H9 (cell line): ENCODE measurements at regions not wholly inside any gene's neighbourhood (a gene's known extent, or its start where the extent isn't known, plus 50 kb on each side); places are given as distances from the start of the nearest gene placed in this dataset.

Experiments
- DNase-seq: peaks from one replicate; pipeline ENCODE4 v3.0.0-alpha.2; 2017
- H2AFZ ChIP-seq: one replicate; pipeline ENCODE4 v1.6.1; 2013; ENCODE audit warnings: mild to moderate bottlenecking, low read length, control low read depth, moderate library complexity
- H2AK5ac ChIP-seq: 2 replicates; pipeline ENCODE4 v1.6.1; 2013; ENCODE audit warnings: low read length, control low read depth, mixed read lengths; ENCODE audit not compliant: insufficient read length
- H2BK120ac ChIP-seq: one replicate; pipeline ENCODE4 v1.6.1; 2013; ENCODE audit warnings: low read depth, mild to moderate bottlenecking, low read length, control low read depth, inconsistent platforms; ENCODE audit not compliant: poor library complexity, severe bottlenecking
- H2BK12ac ChIP-seq: 2 replicates; pipeline ENCODE4 v1.6.1; 2013; ENCODE audit warnings: low read length, control low read depth, mixed read lengths, low read depth; ENCODE audit not compliant: insufficient read length
- H2BK15ac ChIP-seq: 2 replicates; pipeline ENCODE4 v1.6.1; 2013; ENCODE audit warnings: low read depth, low read length, control low read depth
- H2BK20ac ChIP-seq: one replicate; pipeline ENCODE4 v1.6.1; 2013; ENCODE audit warnings: low read depth, mild to moderate bottlenecking, low read length, control low read depth, inconsistent platforms; ENCODE audit not compliant: poor library complexity, severe bottlenecking
- H2BK5ac ChIP-seq: 2 replicates; pipeline ENCODE4 v1.6.1; 2013; ENCODE audit warnings: low read length, control low read depth, mixed read lengths; ENCODE audit not compliant: insufficient read length
- H3K14ac ChIP-seq: 2 replicates; pipeline ENCODE4 v1.6.1; 2013; ENCODE audit warnings: low read length, control low read depth; ENCODE audit not compliant: insufficient read depth
- H3K18ac ChIP-seq: 2 replicates; pipeline ENCODE4 v1.6.1; 2013; ENCODE audit warnings: low read depth, mild to moderate bottlenecking, mixed read lengths, low read length, control low read depth; ENCODE audit not compliant: insufficient read length
- H3K23ac ChIP-seq: 2 replicates; pipeline ENCODE4 v1.6.1; 2013; ENCODE audit warnings: low read length, control low read depth, mixed read lengths, low read depth; ENCODE audit not compliant: insufficient read length
- H3K23me2 ChIP-seq: 2 replicates; pipeline ENCODE4 v1.6.1; 2013; ENCODE audit warnings: low read depth, mild to moderate bottlenecking, mixed read lengths, low read length, control low read depth; ENCODE audit not compliant: insufficient read length, poor library complexity, severe bottlenecking
- H3K27ac ChIP-seq: 2 replicates; pipeline ENCODE4 v1.5.1; 2013; ENCODE audit warnings: low read length, control low read depth, mixed read lengths, low read depth; ENCODE audit not compliant: insufficient read length
- H3K27me3 ChIP-seq: 2 replicates; pipeline ENCODE4 v1.6.1; 2013; ENCODE audit warnings: low read length, control low read depth, inconsistent platforms; ENCODE audit not compliant: insufficient read depth
- H3K4ac ChIP-seq: 2 replicates; pipeline ENCODE4 v1.6.1; 2013; ENCODE audit warnings: low read depth, mild to moderate bottlenecking, control low read depth, inconsistent platforms, low read length, moderate library complexity
- H3K4me1 ChIP-seq: 2 replicates; pipeline ENCODE4 v1.6.1; 2013; ENCODE audit warnings: low read length, control low read depth, inconsistent platforms; ENCODE audit not compliant: insufficient read depth
- H3K4me2 ChIP-seq: 2 replicates; pipeline ENCODE4 v1.6.1; 2013; ENCODE audit warnings: low read length, control low read depth, mixed read lengths; ENCODE audit not compliant: insufficient read length, insufficient read depth
- H3K56ac ChIP-seq: 2 replicates; pipeline ENCODE4 v1.6.1; 2013; ENCODE audit warnings: low read depth, mild to moderate bottlenecking, mixed read lengths, low read length, control low read depth; ENCODE audit not compliant: insufficient read length
- H3K79me1 ChIP-seq: 2 replicates; pipeline ENCODE4 v1.6.1; 2013; ENCODE audit warnings: low read depth, mild to moderate bottlenecking, moderate library complexity, low read length, control low read depth, inconsistent platforms; ENCODE audit not compliant: insufficient read depth, poor library complexity, severe bottlenecking
- H3K79me2 ChIP-seq: 2 replicates; pipeline ENCODE4 v1.6.1; 2013; ENCODE audit warnings: low read length, control low read depth, inconsistent platforms; ENCODE audit not compliant: insufficient read depth
- H3K9ac ChIP-seq: 2 replicates; pipeline ENCODE4 v1.6.1; 2013; ENCODE audit warnings: low read length, control low read depth, mixed read lengths; ENCODE audit not compliant: insufficient read length; ENCODE audit errors: extremely low read depth
- H3K9me3 ChIP-seq: one replicate; pipeline ENCODE4 v1.6.1; 2013; ENCODE audit warnings: low read depth, low read length, inconsistent platforms; ENCODE audit not compliant: control insufficient read depth
- H3T11ph ChIP-seq: one replicate; pipeline ENCODE4 v1.6.1; 2013; ENCODE audit warnings: mild to moderate bottlenecking, low read length, control low read depth, inconsistent platforms
- H4K20me1 ChIP-seq: one replicate; pipeline ENCODE4 v1.6.1; 2013; ENCODE audit not compliant: control insufficient read depth, insufficient read length, insufficient read depth
- H4K5ac ChIP-seq: 2 replicates; pipeline ENCODE4 v1.6.1; 2013; ENCODE audit warnings: low read depth, mild to moderate bottlenecking, mixed read lengths, low read length, control low read depth; ENCODE audit not compliant: insufficient read length
- H4K8ac ChIP-seq: replicated peaks from 2 replicates; pipeline ENCODE4 v1.6.1; 2013; ENCODE audit warnings: low read length, control low read depth, mixed read lengths, low read depth; ENCODE audit not compliant: insufficient read length
- H4K91ac ChIP-seq: 2 replicates; pipeline ENCODE4 v1.6.1; 2013; ENCODE audit warnings: low read depth, mild to moderate bottlenecking, moderate library complexity, mixed read lengths, low read length, control low read depth; ENCODE audit not compliant: insufficient read length
- H3K27ac Mint-ChIP-seq, 3 experiments: 2 replicates in 2 of 3; 3 replicates in 1 of 3; pipeline ENCODE4 v1.8.0; 2020 to 2021; ENCODE audit warnings: mixed read lengths in 3 of 3, mild to moderate bottlenecking in 1 of 3, moderate library complexity in 1 of 3
- H3K27me3 Mint-ChIP-seq: 2 replicates; pipeline ENCODE4 v1.8.0; 2021; ENCODE audit warnings: low read depth, mild to moderate bottlenecking, moderate library complexity, mixed read lengths
- H3K36me3 Mint-ChIP-seq, 3 experiments: 2 replicates in 2 of 3; 3 replicates in 1 of 3; pipeline ENCODE4 v1.8.0; 2020 to 2021; ENCODE audit warnings: low read depth in 3 of 3, mixed read lengths in 3 of 3; ENCODE audit not compliant: insufficient read depth in 1 of 3
- H3K4me1 Mint-ChIP-seq, 2 experiments: 2 replicates each; pipeline ENCODE4 v1.8.0; 2020; ENCODE audit warnings: mixed read lengths in 2 of 2
- H3K4me3 Mint-ChIP-seq, 2 experiments: 2 replicates in 1 of 2; 3 replicates in 1 of 2; pipeline ENCODE4 v1.8.0; 2020 to 2021; ENCODE audit warnings: mild to moderate bottlenecking in 2 of 2, mixed read lengths in 2 of 2, moderate library complexity in 1 of 2
- H3K9me3 Mint-ChIP-seq, 2 experiments: 2 replicates in 1 of 2; 3 replicates in 1 of 2; pipeline ENCODE4 v1.8.0; 2020; ENCODE audit warnings: mild to moderate bottlenecking in 2 of 2, mixed read lengths in 2 of 2, moderate library complexity in 1 of 2
- WGBS: extraction: QIAGEN DNeasy Blood & Tissue Kit; methylation state at CpG from one replicate; pipeline ENCODE4 v1.1.7; 2013; ENCODE audit warnings: missing lambda C conversion rate, low lambda C conversion rate, mixed read lengths; ENCODE audit not compliant: insufficient read length; ENCODE audit errors: extremely low coverage; 5-methylcytosine and 5-hydroxymethylcytosine counted together
- TF ChIP-seq, protein P1 (sequence below): fragments of 200-600 bp; sonication (generic); conservative IDR thresholded peaks from 3 replicates; pipeline ENCODE4 v1.8.0; 2021; ENCODE audit warnings: antibody characterized with exemption, mild to moderate bottlenecking

DNA sequence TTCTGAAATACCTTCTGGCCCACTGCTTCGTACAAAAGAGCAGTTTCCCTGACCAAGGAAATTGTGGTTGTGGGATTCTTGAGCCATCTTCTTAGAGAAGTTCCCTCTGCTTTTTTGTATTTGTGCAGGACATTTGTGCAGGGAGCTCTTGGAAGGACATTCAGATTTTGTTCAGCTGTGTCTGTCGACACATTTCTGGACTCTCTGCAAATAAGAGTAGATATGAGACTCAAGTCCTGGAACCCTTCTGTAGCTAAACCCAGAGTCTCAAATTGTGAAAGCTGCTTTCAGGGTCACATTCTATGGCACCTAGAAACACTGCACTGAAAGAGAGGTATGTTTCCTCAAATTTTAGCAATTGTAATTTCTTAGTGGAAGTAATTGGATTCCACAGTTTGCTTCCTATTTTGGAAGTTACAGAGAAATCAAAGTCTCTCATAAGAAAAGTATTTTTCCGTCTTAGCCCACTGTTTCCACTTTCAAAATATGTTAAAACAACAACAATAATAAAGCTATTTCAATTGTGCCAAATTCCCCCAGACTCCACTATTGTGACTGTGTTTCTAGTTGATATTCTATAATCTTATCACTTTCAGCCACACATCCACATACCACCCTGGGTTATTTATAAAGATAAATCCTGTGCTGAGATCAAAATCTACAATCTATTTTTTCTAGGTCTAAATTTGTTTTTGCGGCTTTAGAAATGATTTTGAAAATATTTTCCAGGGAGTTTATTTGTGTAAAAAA, 224.0 kb downstream of the COG6 start:
- Histone ChIP-seq H3K4me2 (no peak overlapping the region), H3K14ac (no peak overlapping the region), H3K27me3 (no peaks in the 10 kb centered on the region)

More for the DNA sequence above, 224.0 kb downstream of the COG6 start:
- H2BK120ac ChIP-seq: no peak overlapping the region
- no peak overlapping the region for H3K27ac ChIP-seq
- no peak overlapping the region for H3K9ac ChIP-seq
- H3K18ac ChIP-seq: no peak overlapping the region
- no peak overlapping the region for H4K5ac ChIP-seq
- H3K4me3 Mint-ChIP-seq: no peak overlapping the region
- H3K9me3 Mint-ChIP-seq: peaks cover 12% of the 10 kb centered on the region in 2 experiments
- H2BK12ac ChIP-seq: no peak overlapping the region
- peaks cover 5 to 13% (median 6%) of the 10 kb centered on the region in 3 experiments; a peak in 4 of 7 replicates for H3K36me3 Mint-ChIP-seq
- TF ChIP-seq, protein P1, sequence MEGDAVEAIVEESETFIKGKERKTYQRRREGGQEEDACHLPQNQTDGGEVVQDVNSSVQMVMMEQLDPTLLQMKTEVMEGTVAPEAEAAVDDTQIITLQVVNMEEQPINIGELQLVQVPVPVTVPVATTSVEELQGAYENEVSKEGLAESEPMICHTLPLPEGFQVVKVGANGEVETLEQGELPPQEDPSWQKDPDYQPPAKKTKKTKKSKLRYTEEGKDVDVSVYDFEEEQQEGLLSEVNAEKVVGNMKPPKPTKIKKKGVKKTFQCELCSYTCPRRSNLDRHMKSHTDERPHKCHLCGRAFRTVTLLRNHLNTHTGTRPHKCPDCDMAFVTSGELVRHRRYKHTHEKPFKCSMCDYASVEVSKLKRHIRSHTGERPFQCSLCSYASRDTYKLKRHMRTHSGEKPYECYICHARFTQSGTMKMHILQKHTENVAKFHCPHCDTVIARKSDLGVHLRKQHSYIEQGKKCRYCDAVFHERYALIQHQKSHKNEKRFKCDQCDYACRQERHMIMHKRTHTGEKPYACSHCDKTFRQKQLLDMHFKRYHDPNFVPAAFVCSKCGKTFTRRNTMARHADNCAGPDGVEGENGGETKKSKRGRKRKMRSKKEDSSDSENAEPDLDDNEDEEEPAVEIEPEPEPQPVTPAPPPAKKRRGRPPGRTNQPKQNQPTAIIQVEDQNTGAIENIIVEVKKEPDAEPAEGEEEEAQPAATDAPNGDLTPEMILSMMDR: no peak
- H3K27ac Mint-ChIP-seq: no peak overlapping the region
- WGBS: no CpG with 5 or more reads among the region's 4 CpGs
- H4K91ac ChIP-seq: no peak overlapping the region
- H3K4me1 Mint-ChIP-seq: peaks cover 2% of the 10 kb centered on the region in 2 experiments; a peak in 3 of 4 replicates
- no peak for DNase-seq
- H2BK5ac ChIP-seq: no peak overlapping the region
- no peak overlapping the region for H3K23ac ChIP-seq
- H3K4me1 ChIP-seq: no peaks in the 10 kb centered on the region
- H4K20me1 ChIP-seq: no peaks in the 10 kb centered on the region
- H2AFZ ChIP-seq: no peak overlapping the region
- H3K79me2 ChIP-seq: no peaks in the 10 kb centered on the region
- no peaks in the 10 kb centered on the region for H3K9me3 ChIP-seq
- H2AK5ac ChIP-seq: no peak overlapping the region
- H3K4ac ChIP-seq: no peak overlapping the region
- H3K23me2 ChIP-seq: no peaks in the 10 kb centered on the region
- no peak overlapping the region for H4K8ac ChIP-seq
- H3T11ph ChIP-seq: no peak overlapping the region
- no peak overlapping the region for H3K56ac ChIP-seq
- H2BK20ac ChIP-seq: no peak overlapping the region
- no peaks in the 10 kb centered on the region; the same call in 1 of the 2 replicates for H3K27me3 Mint-ChIP-seq
- H2BK15ac ChIP-seq: no peak overlapping the region
- H3K79me1 ChIP-seq: no peaks in the 10 kb centered on the region
